Tibial artery (tissue), 4 donors: ENCODE measurements at regions not wholly inside any gene's neighbourhood (a gene's known extent, or its start where the extent isn't known, plus 50 kb on each side); places are given as distances from the start of the nearest gene placed in this dataset.

Experiments
- DNase-seq, 2 donors: peaks; one replicate each; pipeline ENCODE4 v3.0.0-alpha.2; 2019
- H3K27ac ChIP-seq, 2 donors: fragments of 200-600 bp; sonication (generic) in 1 of 2; 1 replicate in 1 of 2; 2 replicates in 1 of 2; pipeline ENCODE4 v1.5.1; 2018 to 2019; ENCODE audit warnings: mild to moderate bottlenecking in 1 of 2
- H3K27me3 ChIP-seq, 2 donors: fragments of 200-600 bp; sonication (generic) in 1 of 2; one replicate each; pipeline versions ENCODE4 v1.5.1 to v1.6.0; 2016 to 2019
- H3K36me3 ChIP-seq, 3 donors: fragments of 200-600 bp; sonication (generic) in 2 of 3; one replicate each; pipeline ENCODE4 v1.5.1; 2016 to 2019; ENCODE audit warnings: mild to moderate bottlenecking in 2 of 3
- H3K4me1 ChIP-seq, 4 donors: fragments of 200-600 bp; sonication (generic) in 2 of 4; 1 replicate in 3 of 4; 2 replicates in 1 of 4; pipeline ENCODE4 v1.5.1; 2016 to 2019
- H3K4me3 ChIP-seq, 2 donors: fragments of 200-600 bp; sonication (generic) in 1 of 2; 1 replicate in 1 of 2; 2 replicates in 1 of 2; pipeline ENCODE4 v1.5.1; 2018 to 2019; ENCODE audit warnings: mild to moderate bottlenecking in 2 of 2
- H3K9me3 ChIP-seq, 3 donors: fragments of 200-600 bp; sonication (generic) in 1 of 3; one replicate each; pipeline ENCODE4 v1.5.1; 2016 to 2019
- CTCF ChIP-seq, 2 experiments: fragments of 200-600 bp in 1 of 2; fragments of 450-650 bp in 1 of 2; IDR thresholded peaks; one replicate each; pipeline ENCODE4 v1.5.1; 2017 to 2019; ENCODE audit warnings: antibody characterized with exemption in 2 of 2, mild to moderate bottlenecking in 1 of 2, moderate library complexity in 1 of 2
- intact Hi-C: fragments of 100-400 bp; cut with DNase I; formaldehyde crosslinking; loops from one replicate; pipeline ENCODE4 v1.15.0; 2023; ENCODE audit warnings: low total_unique reads

- Histone ChIP-seq H3K36me3 (no peaks in the 10 kb centered on the region), H3K9me3 (no peaks in the 10 kb centered on the region), H3K4me1 (no peaks in the 10 kb centered on the region), H3K4me3 (no peak overlapping the region), H3K27me3 (no peaks in the 10 kb centered on the region), H3K27ac (no peak overlapping the region)
- no peak for TF ChIP-seq CTCF (IDR thresholded peaks at IDR 0.05)
- no peak for DNase-seq
- intact Hi-C loops, result no loop called here
These were observed 623.4 kb downstream of the CDH26 start for GRCh38 chr20:60581606-60582115.

- no peak overlapping the region for H3K4me3 ChIP-seq
- H3K36me3 ChIP-seq, result no peaks in the 10 kb centered on the region
- TF ChIP-seq CTCF (IDR thresholded peaks at IDR 0.05), result no peak
- H3K27ac ChIP-seq, result no peak overlapping the region
- intact Hi-C loops, result no loop called here
- no peaks in the 10 kb centered on the region for H3K4me1 ChIP-seq
- DNase-seq, result no peak
- no peaks in the 10 kb centered on the region for H3K27me3 ChIP-seq
- H3K9me3 ChIP-seq, result no peaks in the 10 kb centered on the region
These were observed 625.5 kb downstream of the CDH26 start for GRCh38 chr20:60583741-60584140.

GRCh38 chr20:60584221-60584620, 626.0 kb downstream of the CDH26 start:
- intact Hi-C loops, result no loop called here
- Histone ChIP-seq H3K9me3 (no peaks in the 10 kb centered on the region), H3K27ac (no peak overlapping the region), H3K4me3 (no peak overlapping the region), H3K36me3 (no peaks in the 10 kb centered on the region), H3K4me1 (no peaks in the 10 kb centered on the region), H3K27me3 (no peaks in the 10 kb centered on the region)
- TF ChIP-seq CTCF (IDR thresholded peaks at IDR 0.05), result no peak
- DNase-seq, result no peak

- Histone ChIP-seq H3K4me3 (no peak overlapping the region), H3K9me3 (no peaks in the 10 kb centered on the region), H3K27ac (no peak overlapping the region), H3K27me3 (no peaks in the 10 kb centered on the region), H3K36me3 (no peaks in the 10 kb centered on the region), H3K4me1 (no peaks in the 10 kb centered on the region)
- no peak for TF ChIP-seq CTCF (IDR thresholded peaks at IDR 0.05)
- no peak for DNase-seq
- intact Hi-C loops, result no loop called here
These were observed 627.4 kb downstream of the CDH26 start for GRCh38 chr20:60585651-60586050.

GRCh38 chr20:60586269-60587050, 628.2 kb downstream of the CDH26 start:
- H3K4me1 ChIP-seq, result no peaks in the 10 kb centered on the region
- DNase-seq, result no peak
- H3K4me3 ChIP-seq, result no peak overlapping the region
- H3K9me3 ChIP-seq, result no peaks in the 10 kb centered on the region
- no peaks in the 10 kb centered on the region for H3K27me3 ChIP-seq
- no peak overlapping the region for H3K27ac ChIP-seq
- TF ChIP-seq CTCF (IDR thresholded peaks at IDR 0.05), result no peak
- intact Hi-C loops, result no loop called here
- no peaks in the 10 kb centered on the region for H3K36me3 ChIP-seq
